ENCODE measurements at regions not wholly inside any gene's neighbourhood (a gene's known extent, or its start where the extent isn't known, plus 50 kb on each side); places are given as distances from the start of the nearest gene placed in this dataset.

GRCh38 chr15:58257776-58258325, 119.7 kb downstream of the AQP9 start:
- WGBS: 69% methylated on average over 7 of the region's 7 CpGs
- H3K36me3 ChIP-seq: no peaks in the 10 kb centered on the region
- intact Hi-C loops (cut with DNase I): no loop called here
- H3K27ac ChIP-seq (replicated peaks in 1 of 4): no peak overlapping the region
- TF ChIP-seq EP300 (IDR thresholded peaks at IDR 0.05): no peak
- no peak for TF ChIP-seq POLR2A (IDR thresholded peaks at IDR 0.05; ENCODE audit: low read depth)
- TF ChIP-seq POLR2AphosphoS5 (IDR thresholded peaks at IDR 0.05): no peak
- H3K4me3 ChIP-seq: no peak overlapping the region
- H3K4me1 ChIP-seq: no peaks in the 10 kb centered on the region
- peak; percentile 47 for DNase-seq (ENCODE audit: extremely low spot score)
- H3K27me3 ChIP-seq: no peaks in the 10 kb centered on the region
- H3K9me3 ChIP-seq: peaks cover 0 to 6% (median 5%) of the 10 kb centered on the region in 4 donors

GRCh38 chr15:58258501-58259292, 120.5 kb downstream of the AQP9 start:
- intact Hi-C loops (cut with DNase I): no loop called here
- 88% methylated on average over 7 of the region's 7 CpGs for WGBS

GRCh38 chr15:58260205-58260724, 122.1 kb downstream of the AQP9 start:
- intact Hi-C loops (cut with DNase I): no loop called here
- Histone ChIP-seq H3K4me3 (no peak overlapping the region), H3K27ac (replicated peaks in 1 of 4) (no peak overlapping the region), H3K9me3 (peaks cover 0 to 1% (median 1%) of the 10 kb centered on the region in 4 donors), H3K36me3 (no peaks in the 10 kb centered on the region), H3K27me3 (no peaks in the 10 kb centered on the region), H3K4me1 (no peaks in the 10 kb centered on the region)
- no peak for DNase-seq (ENCODE audit: extremely low spot score)
- WGBS: 54% methylated on average over 6 of the region's 6 CpGs
- no peak for TF ChIP-seq EP300 (IDR thresholded peaks at IDR 0.05)
- no peak for TF ChIP-seq POLR2AphosphoS5 (IDR thresholded peaks at IDR 0.05)
- TF ChIP-seq POLR2A (IDR thresholded peaks at IDR 0.05; ENCODE audit: low read depth): no peak
- no peak for TF ChIP-seq CTCF (IDR thresholded peaks at IDR 0.05)

More at GRCh38 chr15:58258501-58259292, 120.5 kb downstream of the AQP9 start:
- Histone ChIP-seq H3K36me3 (no peaks in the 10 kb centered on the region), H3K4me1 (no peaks in the 10 kb centered on the region), H3K27ac (replicated peaks in 1 of 4) (no peak overlapping the region), H3K4me3 (no peak overlapping the region), H3K9me3 (peaks cover 0 to 6% (median 5%) of the 10 kb centered on the region in 4 donors), H3K27me3 (no peaks in the 10 kb centered on the region)
- no peak for TF ChIP-seq POLR2A (IDR thresholded peaks at IDR 0.05; ENCODE audit: low read depth)
- no peak for TF ChIP-seq EP300 (IDR thresholded peaks at IDR 0.05)
- TF ChIP-seq POLR2AphosphoS5 (IDR thresholded peaks at IDR 0.05): no peak
- TF ChIP-seq CTCF (IDR thresholded peaks at IDR 0.05): no peak
- DNase-seq (ENCODE audit: extremely low spot score): peak; percentile 31

GRCh38 chr15:58260725-58261267, 122.6 kb downstream of the AQP9 start:
- Histone ChIP-seq H3K4me1 (no peaks in the 10 kb centered on the region), H3K36me3 (no peaks in the 10 kb centered on the region), H3K4me3 (no peak overlapping the region), H3K27me3 (no peaks in the 10 kb centered on the region), H3K9me3 (no peaks in the 10 kb centered on the region), H3K27ac (replicated peaks in 1 of 4) (no peak overlapping the region)
- WGBS: 78% methylated on average over 2 of the region's 2 CpGs
- intact Hi-C loops (cut with DNase I): no loop called here
- TF ChIP-seq CTCF (IDR thresholded peaks at IDR 0.05): no peak
- peak; percentile 88 for DNase-seq (ENCODE audit: extremely low spot score)

GRCh38 chr15:58261368-58261767, 123.2 kb downstream of the AQP9 start:
- H3K27me3 ChIP-seq: no peaks in the 10 kb centered on the region
- H3K4me3 ChIP-seq: no peak overlapping the region
- no peaks in the 10 kb centered on the region for H3K4me1 ChIP-seq
- H3K9me3 ChIP-seq: no peaks in the 10 kb centered on the region
- no peaks in the 10 kb centered on the region for H3K36me3 ChIP-seq
- 86% methylated on average over 5 of the region's 5 CpGs for WGBS
- DNase-seq (ENCODE audit: extremely low spot score): peak; percentile 53
- no peak overlapping the region for H3K27ac ChIP-seq (replicated peaks in 1 of 4)
- no peak for TF ChIP-seq EP300 (IDR thresholded peaks at IDR 0.05)
- intact Hi-C loops (cut with DNase I): no loop called here
